RWPE2 (cell line): ENCODE measurements at regions not wholly inside any gene's neighbourhood (a gene's known extent, or its start where the extent isn't known, plus 50 kb on each side); places are given as distances from the start of the nearest gene placed in this dataset.

Experiments used
- ATAC-seq: fragments of 200-7000 bp; cut with Tn5 transposase; 3 replicates; pipeline ENCODE4 v1.9.1; 2021; ENCODE audit warnings: low read depth
- DNase-seq: peaks from one replicate; pipeline ENCODE4 v3.0.0-alpha.2; 2020; ENCODE audit warnings: low spot score
- H3K27ac ChIP-seq: fragments of 450-650 bp; 2 replicates; pipeline ENCODE4 v1.5.1; 2017; ENCODE audit warnings: mild to moderate bottlenecking; ENCODE audit not compliant: poor library complexity, severe bottlenecking
- H3K27me3 ChIP-seq: fragments of 250-450 bp; sonication (Bioruptor Pico); 2 replicates; pipeline ENCODE4 v1.5.1; 2021; ENCODE audit warnings: mild to moderate bottlenecking, moderate library complexity; ENCODE audit not compliant: insufficient read depth, poor library complexity, severe bottlenecking
- H3K36me3 ChIP-seq: fragments of 250-450 bp; sonication (Bioruptor Pico); 2 replicates; pipeline ENCODE4 v1.5.1; 2020; ENCODE audit warnings: low read depth, mild to moderate bottlenecking, moderate library complexity
- H3K4me1 ChIP-seq: fragments of 250-450 bp; sonication (Bioruptor Pico); 2 replicates; pipeline ENCODE4 v1.5.1; 2021; ENCODE audit warnings: mild to moderate bottlenecking, moderate library complexity; ENCODE audit not compliant: insufficient read depth, poor library complexity, severe bottlenecking
- H3K4me3 ChIP-seq: fragments of 250-450 bp; sonication (Bioruptor Pico); 2 replicates; pipeline ENCODE4 v1.5.1; 2021; ENCODE audit warnings: mild to moderate bottlenecking, moderate library complexity; ENCODE audit not compliant: severe bottlenecking
- H3K9me3 ChIP-seq: fragments of 250-450 bp; sonication (Bioruptor Pico); 2 replicates; pipeline ENCODE4 v1.5.1; 2021; ENCODE audit warnings: mild to moderate bottlenecking, moderate library complexity; ENCODE audit not compliant: severe bottlenecking
- CTCF ChIP-seq: fragments of 450-650 bp; IDR thresholded peaks from one replicate; pipeline ENCODE4 v1.5.1; 2017; ENCODE audit warnings: mild to moderate bottlenecking, moderate library complexity; ENCODE audit not compliant: poor library complexity, severe bottlenecking

DNA sequence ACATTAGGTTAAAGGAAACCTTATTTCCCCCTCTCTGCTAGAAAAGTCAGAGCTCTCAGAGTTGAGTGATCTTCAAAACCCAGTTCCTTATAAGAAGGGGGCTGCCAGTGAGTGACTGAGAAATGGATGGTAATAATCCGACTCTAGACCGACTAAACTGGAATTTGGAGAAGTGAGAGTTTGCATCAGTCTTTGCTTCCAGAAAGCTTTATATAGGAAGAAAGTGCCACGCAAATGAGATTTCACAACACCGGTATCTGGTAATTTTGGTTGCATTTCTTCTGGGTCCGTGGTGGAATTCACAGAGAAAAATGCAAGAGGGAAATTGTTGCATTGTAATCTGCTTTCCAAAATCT is 271.4 kb downstream of the MAF start:
- no peaks in the 10 kb centered on the region for H3K4me1 ChIP-seq
- H3K4me3 ChIP-seq: no peak overlapping the region
- no peak for TF ChIP-seq CTCF
- no peak overlapping the region for H3K27ac ChIP-seq
- H3K36me3 ChIP-seq: no peaks in the 10 kb centered on the region
- no peaks in the 10 kb centered on the region for H3K9me3 ChIP-seq
- peaks cover 24% of the 10 kb centered on the region for H3K27me3 ChIP-seq
- no peak for ATAC-seq
- DNase-seq: no peak

DNA sequence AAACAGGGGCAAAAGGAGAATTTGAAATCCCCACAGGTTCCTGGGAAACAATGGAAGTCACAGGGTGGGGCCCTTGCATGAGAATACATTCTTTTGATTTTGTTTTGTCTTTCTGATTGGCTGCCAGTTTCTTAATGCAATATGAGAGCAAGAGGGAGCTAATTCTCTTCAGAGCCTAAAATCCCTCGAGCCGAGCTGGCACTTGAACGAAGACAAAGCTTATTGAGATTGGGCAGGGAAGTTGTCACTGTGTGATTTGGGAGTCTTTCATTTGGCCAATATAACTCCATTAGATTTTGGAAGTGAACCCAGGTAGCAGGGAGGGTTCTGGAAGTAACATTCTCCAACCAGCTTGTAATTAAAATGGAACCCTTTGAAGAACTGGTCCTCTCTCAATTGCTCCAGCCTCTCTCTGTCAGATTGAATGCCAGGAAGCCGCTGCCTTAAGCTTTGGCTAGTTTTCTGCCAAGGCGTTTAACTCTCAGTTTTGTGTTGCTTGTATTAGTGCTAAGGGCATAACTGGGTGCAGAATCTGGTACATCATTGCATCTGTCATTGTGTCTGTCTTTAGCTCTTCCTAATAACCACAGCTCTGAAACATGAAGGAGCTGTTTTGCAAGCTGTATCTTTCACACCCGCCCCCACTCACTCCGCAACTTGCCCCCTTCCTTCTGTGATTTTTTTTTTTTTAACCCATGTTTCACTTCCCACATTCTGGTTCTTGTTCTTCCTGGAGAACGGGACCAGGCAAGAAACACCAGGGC is 272.0 kb downstream of the MAF start:
- Histone ChIP-seq H3K9me3 (no peaks in the 10 kb centered on the region), H3K27ac (no peak overlapping the region), H3K27me3 (peaks cover 24% of the 10 kb centered on the region), H3K36me3 (no peaks in the 10 kb centered on the region), H3K4me3 (no peak overlapping the region), H3K4me1 (no peaks in the 10 kb centered on the region)
- TF ChIP-seq CTCF: no peak
- no peak for ATAC-seq
- no peak for DNase-seq

- Histone ChIP-seq H3K4me3 (no peak overlapping the region), H3K27me3 (peaks cover 24% of the 10 kb centered on the region), H3K36me3 (no peaks in the 10 kb centered on the region), H3K9me3 (no peaks in the 10 kb centered on the region), H3K4me1 (no peaks in the 10 kb centered on the region), H3K27ac (no peak overlapping the region)
- no peak for ATAC-seq
- no peak for DNase-seq
- TF ChIP-seq CTCF: no peak
These were observed 272.7 kb downstream of the MAF start for GRCh38 chr16:79327836-79328235.

- DNase-seq: no peak
- peaks cover 24% of the 10 kb centered on the region for H3K27me3 ChIP-seq
- H3K4me3 ChIP-seq: no peak overlapping the region
- no peak overlapping the region for H3K27ac ChIP-seq
- H3K9me3 ChIP-seq: no peaks in the 10 kb centered on the region
- H3K36me3 ChIP-seq: no peaks in the 10 kb centered on the region
- no peaks in the 10 kb centered on the region for H3K4me1 ChIP-seq
- TF ChIP-seq CTCF: no peak
- ATAC-seq: no peak
These were observed 274.0 kb downstream of the MAF start for GRCh38 chr16:79326549-79326948.

- ATAC-seq (no peak), DNase-seq (no peak)
- H3K4me3 ChIP-seq: no peak overlapping the region
- peaks cover 24% of the 10 kb centered on the region for H3K27me3 ChIP-seq
- no peaks in the 10 kb centered on the region for H3K9me3 ChIP-seq
- no peak for TF ChIP-seq CTCF
- no peaks in the 10 kb centered on the region for H3K4me1 ChIP-seq
- H3K36me3 ChIP-seq: no peaks in the 10 kb centered on the region
- no peak overlapping the region for H3K27ac ChIP-seq
These were observed 275.2 kb downstream of the MAF start for GRCh38 chr16:79325226-79325945.
